AG10803 (cell line): ENCODE measurements at regions not wholly inside any gene's neighbourhood (a gene's known extent, or its start where the extent isn't known, plus 50 kb on each side); places are given as distances from the start of the nearest gene placed in this dataset.

Experiments
- DNase-seq: peaks from one replicate; pipeline ENCODE4 v3.0.0; 2010; ENCODE audit warnings: low read depth
- H3K4me3 ChIP-seq: 2 replicates; pipeline ENCODE4 v1.5.1; 2011; ENCODE audit warnings: mild to moderate bottlenecking, low read length, control low read depth
- CTCF ChIP-seq: conservative IDR thresholded peaks from 2 replicates; pipeline ENCODE4 v1.5.1; 2011; ENCODE audit warnings: mild to moderate bottlenecking, low read length, control low read depth, inconsistent platforms

- no peak overlapping the region for H3K4me3 ChIP-seq
- DNase-seq, result peak; percentile 31
- no peak for TF ChIP-seq CTCF
Observed at GRCh38 chr17:77817953-77818352, 140.6 kb upstream of the TNRC6C start.

- H3K4me3 ChIP-seq, result no peak overlapping the region
- no peak for DNase-seq
- TF ChIP-seq CTCF, result no peak
Observed at GRCh38 chr17:77819497-77819896, 139.0 kb upstream of the TNRC6C start.

GRCh38 chr17:77821114-77821513, 137.4 kb upstream of the TNRC6C start:
- TF ChIP-seq CTCF, result no peak
- no peak for DNase-seq
- H3K4me3 ChIP-seq, result no peak overlapping the region

- TF ChIP-seq CTCF, result no peak
- peak; percentile 28 for DNase-seq
- H3K4me3 ChIP-seq, result no peak overlapping the region
Observed at GRCh38 chr17:77822302-77823030, 136.0 kb upstream of the TNRC6C start.

GRCh38 chr17:77824102-77824779, 134.3 kb upstream of the TNRC6C start:
- DNase-seq, result no peak
- no peak for TF ChIP-seq CTCF
- H3K4me3 ChIP-seq, result no peak overlapping the region

GRCh38 chr17:77824780-77825280, 133.7 kb upstream of the TNRC6C start:
- TF ChIP-seq CTCF, result no peak
- DNase-seq, result no peak
- no peak overlapping the region for H3K4me3 ChIP-seq

- TF ChIP-seq CTCF, result no peak
- no peak for DNase-seq
- no peak overlapping the region for H3K4me3 ChIP-seq
Observed at GRCh38 chr17:77825621-77826020, 132.9 kb upstream of the TNRC6C start.
